ENCODE measurements at regions not wholly inside any gene's neighbourhood (a gene's known extent, or its start where the extent isn't known, plus 50 kb on each side); places are given as distances from the start of the nearest gene placed in this dataset.

DNA sequence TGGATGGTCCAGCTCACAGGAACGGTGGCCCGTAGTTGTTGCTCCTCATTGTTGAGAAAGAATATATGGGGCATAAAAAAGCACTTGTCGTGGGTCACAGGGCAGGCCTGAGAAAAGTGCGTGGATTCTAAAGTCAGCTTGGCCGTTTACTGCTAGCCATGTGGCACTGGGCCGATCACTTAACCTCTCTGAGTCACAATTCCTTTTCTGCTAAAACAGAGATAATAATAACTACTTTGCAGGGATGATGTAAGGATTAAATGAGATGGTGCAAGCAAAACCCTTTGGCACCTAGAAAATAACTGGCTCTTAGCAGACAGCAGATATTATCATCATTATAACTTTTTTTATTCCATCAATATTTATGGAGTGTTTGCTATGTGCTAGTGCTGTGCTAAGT, 579.7 kb downstream of the CCDC171 start:
- TF ChIP-seq CTCF (IDR thresholded peaks at IDR 0.05), result no peak
- no peak for TF ChIP-seq POLR2A (IDR thresholded peaks at IDR 0.05)
- no peak for TF ChIP-seq POLR2AphosphoS5 (IDR thresholded peaks at IDR 0.05; ENCODE audit: insufficient read depth in 1 of 2, low read depth in 1 of 2)
